Activated T-helper 9 cell treated with anti-CD3 and anti-CD28 coated beads, Interleukin-2, amount 50 U/mL, for 16 hours (primary cell): ENCODE measurements at regions not wholly inside any gene's neighbourhood (a gene's known extent, or its start where the extent isn't known, plus 50 kb on each side); places are given as distances from the start of the nearest gene placed in this dataset.

ENCODE experiments used
- DNase-seq: peaks from one replicate; pipeline ENCODE4 v3.0.0-alpha.2; 2020; ENCODE audit warnings: low read depth

GRCh38 chr3:21140785-21141184 is 610.2 kb downstream of the ZNF385D start:
- DNase-seq, result no peak

GRCh38 chr3:21138085-21138484 is 612.9 kb downstream of the ZNF385D start:
- DNase-seq, result no peak

- DNase-seq, result no peak
Observed at GRCh38 chr3:21132896-21133295, 618.1 kb downstream of the ZNF385D start.

GRCh38 chr3:21120826-21121225 is 630.2 kb downstream of the ZNF385D start:
- DNase-seq, result no peak

GRCh38 chr3:21117370-21117769 is 633.6 kb downstream of the ZNF385D start:
- DNase-seq, result no peak

- no peak for DNase-seq
Observed at GRCh38 chr3:21109056-21109455, 642.0 kb downstream of the ZNF385D start.

- no peak for DNase-seq
Observed at GRCh38 chr3:21105784-21106183, 645.2 kb downstream of the ZNF385D start.

- DNase-seq, result no peak
Observed at GRCh38 chr3:21100656-21101359, 650.2 kb downstream of the ZNF385D start.

- no peak for DNase-seq
Observed at GRCh38 chr3:21094686-21095085, 656.3 kb downstream of the ZNF385D start.

- DNase-seq, result no peak
Observed at GRCh38 chr3:21073561-21073960, 677.4 kb downstream of the ZNF385D start.

- no peak for DNase-seq
Observed at GRCh38 chr3:21067031-21067813, 683.8 kb downstream of the ZNF385D start.

GRCh38 chr3:21062831-21063294 is 688.1 kb downstream of the ZNF385D start:
- DNase-seq, result no peak

- no peak for DNase-seq
Observed at GRCh38 chr3:21059404-21059803, 691.6 kb downstream of the ZNF385D start.

- DNase-seq, result no peak
Observed at GRCh38 chr3:21056293-21056692, 694.7 kb downstream of the ZNF385D start.

GRCh38 chr3:21055015-21055414 is 696.0 kb downstream of the ZNF385D start:
- no peak for DNase-seq

- DNase-seq, result no peak
Observed at GRCh38 chr3:21054064-21054463, 696.9 kb downstream of the ZNF385D start.

- DNase-seq, result no peak
Observed at GRCh38 chr3:21049334-21050062, 701.5 kb downstream of the ZNF385D start.

GRCh38 chr3:21043139-21043538 is 707.9 kb downstream of the ZNF385D start:
- no peak for DNase-seq

GRCh38 chr3:21042184-21042583 is 708.8 kb downstream of the ZNF385D start:
- DNase-seq, result no peak

GRCh38 chr3:21041621-21042020 is 709.4 kb downstream of the ZNF385D start:
- no peak for DNase-seq

- no peak for DNase-seq
Observed at GRCh38 chr3:21036888-21037287, 714.1 kb downstream of the ZNF385D start.

GRCh38 chr3:21028412-21028811 is 722.6 kb downstream of the ZNF385D start:
- DNase-seq, result no peak

- DNase-seq, result no peak
Observed at GRCh38 chr3:21024563-21024962, 726.4 kb downstream of the ZNF385D start.
